Naive B cell (primary cell): ENCODE measurements at regions not wholly inside any gene's neighbourhood (a gene's known extent, or its start where the extent isn't known, plus 50 kb on each side); places are given as distances from the start of the nearest gene placed in this dataset.
"Not testable (repeated sequence)": the region's sequence is repeated elsewhere in the genome, so short reads cannot be mapped to it uniquely, and the experiment has no call there.

Experiments used
- ATAC-seq, 2 donors: fragments of 150-1000 bp; cut with Tn5 transposase; 2 replicates each; pipeline ENCODE4 v1.10.0; 2021; ENCODE audit warnings: low read depth in 2 of 2, mild to moderate bottlenecking in 2 of 2, moderate library complexity in 2 of 2
- DNase-seq: peaks from one replicate; pipeline ENCODE4 v3.0.0; 2022
- H3K27ac Mint-ChIP-seq, 6 donors: one replicate each; pipeline ENCODE4 v1.8.0; 2020 to 2022; ENCODE audit warnings: mild to moderate bottlenecking in 6 of 6, mixed read lengths in 6 of 6, moderate library complexity in 5 of 6, inconsistent platforms in 2 of 6
- H3K27me3 Mint-ChIP-seq, 3 donors: one replicate each; pipeline ENCODE4 v1.8.0; 2021 to 2022; ENCODE audit warnings: mixed read lengths in 3 of 3, mild to moderate bottlenecking in 1 of 3
- H3K36me3 Mint-ChIP-seq, 2 donors: one replicate each; pipeline ENCODE4 v1.8.0; 2020 to 2022; ENCODE audit warnings: mixed read lengths in 2 of 2, inconsistent platforms in 1 of 2, mild to moderate bottlenecking in 1 of 2
- H3K4me1 Mint-ChIP-seq, 3 donors: one replicate each; pipeline ENCODE4 v1.8.0; 2020 to 2022; ENCODE audit warnings: mixed read lengths in 3 of 3, inconsistent platforms in 1 of 3, mild to moderate bottlenecking in 1 of 3, moderate library complexity in 1 of 3
- H3K4me3 Mint-ChIP-seq, 8 donors: one replicate each; pipeline ENCODE4 v1.8.0; 2020 to 2022; ENCODE audit warnings: mild to moderate bottlenecking in 8 of 8, mixed read lengths in 8 of 8, moderate library complexity in 8 of 8, inconsistent platforms in 2 of 8
- H3K9me3 Mint-ChIP-seq, 7 donors: one replicate each; pipeline ENCODE4 v1.8.0; 2020 to 2022; ENCODE audit warnings: mixed read lengths in 7 of 7, mild to moderate bottlenecking in 5 of 7, inconsistent platforms in 2 of 7, moderate library complexity in 1 of 7

DNA sequence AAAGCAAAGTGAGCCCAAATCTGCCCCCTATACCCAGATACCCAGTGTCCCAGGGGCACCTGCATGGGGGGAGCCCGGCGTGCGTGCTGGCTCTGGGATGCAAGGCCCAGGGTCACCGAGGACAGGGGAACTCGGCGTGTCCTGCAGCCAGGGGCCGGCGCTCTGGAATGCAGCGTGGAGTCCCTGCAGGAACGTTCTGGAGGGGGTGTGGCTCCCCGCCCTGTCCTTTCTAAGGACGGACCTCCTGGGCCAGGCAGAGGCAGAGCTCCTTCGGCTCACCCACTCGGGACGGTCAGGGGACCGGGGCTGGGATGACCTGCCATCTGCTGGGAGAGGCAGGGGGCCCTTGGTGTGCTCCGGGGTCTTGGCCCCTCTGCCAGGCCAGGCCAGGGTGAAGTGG is 1196.8 kb downstream of the BRD1 start:
- peaks cover 0 to 7% (median 5%) of the 10 kb centered on the region in 3 donors for H3K27me3 Mint-ChIP-seq
- no peaks in the 10 kb centered on the region for H3K9me3 Mint-ChIP-seq
- ATAC-seq, result no peak
- H3K4me1 Mint-ChIP-seq, result no peaks in the 10 kb centered on the region
- H3K4me3 Mint-ChIP-seq, result no peak overlapping the region
- no peak for DNase-seq
- H3K27ac Mint-ChIP-seq, result no peak overlapping the region
- no peaks in the 10 kb centered on the region for H3K36me3 Mint-ChIP-seq

DNA sequence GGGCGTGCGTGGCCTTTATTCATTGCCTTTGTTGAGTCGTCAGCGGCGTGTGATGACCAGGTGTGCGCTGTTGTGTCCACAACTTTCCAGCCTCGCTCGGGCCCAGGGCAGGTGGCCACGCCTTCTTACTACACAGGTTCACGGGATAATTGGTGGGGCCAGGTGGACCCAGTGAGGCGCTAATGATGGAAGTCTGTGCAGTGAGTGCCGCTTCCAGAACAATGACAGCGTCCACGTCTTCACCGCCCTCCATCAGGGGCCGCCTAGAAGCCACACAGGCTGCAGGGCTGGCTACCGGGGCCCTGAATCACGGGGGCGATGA is 1197.3 kb downstream of the BRD1 start:
- peak overlapping the region in 1 of 6 donors; percentile 33 for H3K27ac Mint-ChIP-seq
- no peaks in the 10 kb centered on the region for H3K9me3 Mint-ChIP-seq
- ATAC-seq (no peak), DNase-seq (no peak)
- no peaks in the 10 kb centered on the region for H3K36me3 Mint-ChIP-seq
- no peaks in the 10 kb centered on the region for H3K4me1 Mint-ChIP-seq
- peaks cover 0 to 7% (median 5%) of the 10 kb centered on the region in 3 donors for H3K27me3 Mint-ChIP-seq
- no peak overlapping the region for H3K4me3 Mint-ChIP-seq

DNA sequence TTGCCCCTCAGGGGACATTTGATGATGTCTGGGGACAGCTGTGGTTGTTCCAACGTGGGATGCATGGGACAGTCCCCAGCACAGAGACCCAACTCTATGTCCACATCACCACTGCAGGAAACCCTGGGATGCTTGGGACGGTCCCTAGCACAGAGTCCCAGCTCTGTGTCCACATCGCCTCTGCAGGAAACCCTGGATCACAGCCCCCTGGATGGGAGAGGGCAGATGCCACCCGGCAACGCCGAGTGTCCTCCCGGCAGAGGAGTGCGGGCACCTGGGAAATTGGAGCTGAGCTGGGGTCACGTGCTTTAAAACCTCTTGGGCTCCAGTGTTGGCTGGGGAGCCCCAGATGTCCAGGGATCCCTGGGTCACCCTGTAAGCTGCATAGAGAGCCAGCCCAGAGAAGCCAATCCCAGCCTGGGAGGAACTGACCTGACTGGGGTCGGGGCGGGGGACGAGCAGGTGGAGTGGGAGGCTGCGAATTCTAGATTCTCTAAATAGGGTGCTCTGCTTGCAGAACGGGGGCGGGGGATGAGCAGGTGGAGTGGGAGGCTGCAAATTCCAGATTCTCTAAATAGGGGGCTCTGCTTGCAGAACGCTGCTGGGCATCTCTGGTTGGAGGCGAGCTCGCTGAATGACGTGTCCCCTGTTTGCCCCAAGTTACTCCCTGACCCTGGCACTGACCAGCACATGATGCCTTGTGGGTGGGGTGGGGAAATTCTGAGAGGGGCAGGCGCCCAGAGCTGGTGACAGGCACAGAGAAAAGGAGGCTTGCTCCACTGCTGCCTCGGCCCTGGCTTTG is 1197.8 kb downstream of the BRD1 start:
- no peaks in the 10 kb centered on the region for H3K4me1 Mint-ChIP-seq
- H3K9me3 Mint-ChIP-seq, result no peaks in the 10 kb centered on the region
- DNase-seq, result no peak
- no peak for ATAC-seq
- peak overlapping the region in 1 of 8 donors; percentile 47 for H3K4me3 Mint-ChIP-seq
- peak overlapping the region in 1 of 6 donors; percentile 33 for H3K27ac Mint-ChIP-seq
- H3K36me3 Mint-ChIP-seq, result no peaks in the 10 kb centered on the region
- H3K27me3 Mint-ChIP-seq, result peaks cover 0 to 7% (median 5%) of the 10 kb centered on the region in 3 donors

DNA sequence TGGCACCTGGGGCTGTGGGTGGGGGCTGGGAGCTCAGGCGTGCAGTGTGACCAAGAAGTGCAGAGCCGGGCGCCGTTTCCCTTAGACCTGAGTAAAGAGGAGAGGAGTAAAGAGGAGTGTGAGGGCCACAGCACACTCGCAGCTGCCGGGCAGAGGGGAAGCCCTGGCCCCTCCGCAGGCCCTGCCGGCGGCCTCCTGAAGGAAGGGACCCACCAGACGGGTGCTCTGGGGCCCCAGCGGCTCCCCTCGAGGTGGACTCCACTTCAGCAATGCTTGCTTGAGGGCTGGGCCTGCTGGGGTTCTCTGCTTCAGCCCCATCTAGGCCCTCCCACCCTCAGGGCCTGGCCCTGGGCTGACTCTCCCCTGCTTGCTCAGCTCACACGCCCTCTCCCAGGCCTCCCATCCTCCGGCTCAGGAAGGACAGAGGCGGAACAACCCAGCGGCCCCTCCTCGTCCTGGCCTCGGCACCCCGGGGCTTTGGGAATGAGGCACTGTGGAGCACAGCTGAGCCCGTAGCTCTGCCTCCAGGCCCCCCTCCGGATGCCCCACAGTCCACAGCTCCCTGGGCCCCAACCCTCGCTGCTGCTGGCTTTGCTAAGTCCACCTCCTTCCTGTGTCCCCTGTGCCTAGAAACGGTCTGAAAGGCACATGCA is 1198.7 kb downstream of the BRD1 start:
- H3K4me1 Mint-ChIP-seq, result no peaks in the 10 kb centered on the region
- H3K27me3 Mint-ChIP-seq, result peaks cover 0 to 7% (median 5%) of the 10 kb centered on the region in 3 donors
- H3K27ac Mint-ChIP-seq, result no peak overlapping the region
- ATAC-seq, result no peak
- no peak overlapping the region for H3K4me3 Mint-ChIP-seq
- no peaks in the 10 kb centered on the region for H3K36me3 Mint-ChIP-seq
- no peaks in the 10 kb centered on the region for H3K9me3 Mint-ChIP-seq
- DNase-seq, result no peak

DNA sequence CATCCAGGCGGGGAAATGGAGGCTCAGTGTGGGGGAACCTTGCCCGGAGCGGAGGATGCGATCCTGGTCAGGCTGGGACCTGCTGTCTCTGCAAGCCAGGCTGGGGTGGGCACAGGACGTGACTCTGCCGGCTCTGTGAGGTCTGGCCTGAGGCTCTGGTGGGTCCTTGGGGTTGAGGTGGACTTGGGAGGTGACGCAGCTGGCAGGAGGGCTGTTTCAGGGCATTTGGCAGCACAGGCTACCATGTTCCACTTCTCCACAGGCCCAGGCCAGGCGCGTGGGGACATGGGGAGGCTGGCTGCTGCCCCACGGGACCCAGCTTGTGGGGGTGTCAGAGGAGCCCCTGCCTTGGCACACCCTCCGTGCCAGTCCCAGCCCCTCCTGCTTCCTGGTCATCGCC is 1199.7 kb downstream of the BRD1 start:
- H3K4me1 Mint-ChIP-seq, result no peaks in the 10 kb centered on the region
- H3K9me3 Mint-ChIP-seq, result no peaks in the 10 kb centered on the region
- peak overlapping the region in 1 of 6 donors; percentile 58 for H3K27ac Mint-ChIP-seq
- ATAC-seq (no peak), DNase-seq (no peak)
- no peaks in the 10 kb centered on the region for H3K36me3 Mint-ChIP-seq
- peaks cover 0 to 5% (median 3%) of the 10 kb centered on the region in 3 donors for H3K27me3 Mint-ChIP-seq
- H3K4me3 Mint-ChIP-seq, result no peak overlapping the region

DNA sequence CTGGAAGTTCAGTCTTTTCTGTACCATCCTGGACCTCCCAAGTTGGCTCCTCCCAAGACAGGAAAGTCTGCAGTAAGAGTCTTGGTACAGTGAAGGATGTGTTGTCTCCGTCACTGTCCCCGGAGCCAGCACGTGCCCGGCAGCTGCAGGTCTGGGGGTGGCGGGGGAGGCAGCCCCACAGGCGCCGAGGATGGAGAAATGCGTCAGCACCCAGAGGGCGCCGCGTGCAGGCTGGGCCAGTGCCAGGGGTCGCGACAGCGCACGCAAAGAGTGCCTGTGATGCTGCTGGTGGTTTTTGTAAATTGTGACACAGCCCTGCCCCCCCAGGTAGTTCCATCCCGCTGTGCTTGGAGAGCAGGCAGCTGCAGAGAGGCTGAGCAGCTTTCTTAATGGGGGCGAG is 1200.5 kb downstream of the BRD1 start:
- DNase-seq, result no peak
- H3K36me3 Mint-ChIP-seq, result no peaks in the 10 kb centered on the region
- no peak overlapping the region for H3K4me3 Mint-ChIP-seq
- no peak for ATAC-seq
- H3K9me3 Mint-ChIP-seq, result no peaks in the 10 kb centered on the region
- H3K27me3 Mint-ChIP-seq, result peaks cover 0 to 5% (median 3%) of the 10 kb centered on the region in 3 donors
- H3K4me1 Mint-ChIP-seq, result no peaks in the 10 kb centered on the region
- H3K27ac Mint-ChIP-seq, result no peak overlapping the region

DNA sequence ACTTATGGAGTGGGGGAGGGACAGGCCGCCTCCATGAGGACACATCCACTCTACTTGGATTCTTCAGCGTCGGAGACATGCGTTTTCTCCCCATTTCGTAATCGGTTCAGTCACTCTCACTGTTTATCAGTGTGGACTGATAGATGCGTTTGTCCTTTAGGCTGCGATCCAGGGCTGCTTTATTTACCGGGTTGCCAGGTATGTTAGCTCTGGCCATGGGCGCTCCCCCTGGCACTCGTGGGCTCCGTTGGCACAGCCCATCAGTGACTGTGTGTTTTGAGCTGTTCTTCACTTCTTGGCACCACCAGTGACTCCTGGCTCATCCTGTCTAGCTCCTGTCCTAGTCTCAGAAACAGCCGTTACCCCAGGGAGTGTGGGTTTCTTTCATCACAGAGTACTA is 1203.3 kb downstream of the BRD1 start:
- DNase-seq (no peak), ATAC-seq (no peak)
- H3K27me3 Mint-ChIP-seq, result peaks cover 0 to 5% (median 3%) of the 10 kb centered on the region in 3 donors
- no peak overlapping the region for H3K27ac Mint-ChIP-seq
- no peaks in the 10 kb centered on the region for H3K4me1 Mint-ChIP-seq
- H3K36me3 Mint-ChIP-seq, result no peaks in the 10 kb centered on the region
- H3K4me3 Mint-ChIP-seq, result no peak overlapping the region
- no peaks in the 10 kb centered on the region for H3K9me3 Mint-ChIP-seq

DNA sequence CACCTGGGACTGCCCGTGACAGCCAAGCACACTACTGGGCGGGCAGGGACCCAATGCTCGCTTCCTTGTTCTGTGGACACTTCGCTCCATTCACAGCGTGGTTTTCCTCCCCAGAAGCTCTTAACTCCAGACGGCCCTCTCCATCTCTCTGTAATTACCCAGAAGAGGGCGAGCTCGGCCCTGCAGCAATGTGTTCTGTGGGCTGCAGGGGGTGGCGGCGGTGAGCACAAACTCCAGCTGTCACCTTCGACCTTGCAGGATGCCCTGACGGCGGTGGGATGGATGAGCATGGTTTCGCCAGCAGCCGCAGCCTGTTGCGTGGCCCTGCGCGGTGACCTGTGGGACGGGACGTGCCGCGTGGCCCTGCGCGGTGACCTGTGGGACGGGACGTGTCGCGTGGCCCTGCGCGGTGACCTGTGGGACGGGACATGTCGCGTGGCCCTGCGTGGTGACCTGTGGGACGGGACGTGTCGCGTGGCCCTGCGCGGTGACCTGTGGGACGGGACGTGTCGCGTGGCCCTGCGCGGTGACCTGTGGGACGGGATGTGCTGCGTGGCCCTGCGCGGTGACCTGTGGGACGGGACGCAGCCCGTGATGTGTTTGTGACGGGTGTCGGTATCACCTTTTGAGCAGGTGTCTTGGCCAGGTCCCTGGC is 1204.7 kb downstream of the BRD1 start:
- ATAC-seq, result no peak
- Mint-ChIP-seq H3K4me3 (no peak overlapping the region), H3K36me3 (no peaks in the 10 kb centered on the region), H3K27ac (no peak overlapping the region), H3K27me3 (peaks cover 0 to 5% (median 3%) of the 10 kb centered on the region in 3 donors), H3K9me3 (no peaks in the 10 kb centered on the region), H3K4me1 (no peaks in the 10 kb centered on the region)
- DNase-seq, result no peak

DNA sequence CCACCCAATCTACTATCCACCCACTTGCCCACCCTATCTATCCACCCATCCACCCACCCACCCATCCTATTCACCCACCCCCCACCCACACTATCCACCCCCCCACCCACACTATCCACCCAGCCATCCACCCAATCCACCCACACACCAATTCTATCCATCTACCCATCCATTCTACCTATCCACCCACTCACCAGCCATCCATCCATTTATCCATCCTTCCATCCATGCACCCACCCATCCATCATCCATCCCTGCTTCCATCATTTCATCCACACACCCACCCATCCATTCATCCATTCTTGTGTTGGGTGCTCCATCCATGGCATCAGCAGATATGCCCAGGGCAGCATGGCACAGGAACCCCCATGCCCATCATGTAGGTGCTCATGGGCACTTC is 1206.6 kb downstream of the BRD1 start:
- no peak overlapping the region for H3K27ac Mint-ChIP-seq
- H3K9me3 Mint-ChIP-seq, result no peaks in the 10 kb centered on the region
- DNase-seq, result no peak
- no peaks in the 10 kb centered on the region for H3K4me1 Mint-ChIP-seq
- no peaks in the 10 kb centered on the region for H3K27me3 Mint-ChIP-seq
- no peaks in the 10 kb centered on the region for H3K36me3 Mint-ChIP-seq
- ATAC-seq, result no peak
- H3K4me3 Mint-ChIP-seq, result no peak overlapping the region

DNA sequence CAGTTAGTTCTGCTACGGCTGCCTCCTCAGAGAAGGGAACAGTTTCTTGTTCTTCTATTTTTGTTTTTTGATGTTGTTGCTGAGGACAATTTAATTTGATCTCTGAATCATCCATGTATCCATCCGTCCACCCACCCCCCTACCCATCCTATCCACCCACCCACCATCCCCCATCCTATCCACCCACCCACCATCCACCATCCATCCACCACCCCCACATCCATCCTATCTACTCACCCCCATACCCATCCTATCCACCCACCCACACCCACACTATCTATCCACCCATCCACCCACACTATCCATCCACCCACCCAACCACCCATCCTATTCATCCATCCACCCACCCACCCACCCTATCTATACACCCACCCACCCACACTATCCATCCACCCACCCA is 1207.2 kb downstream of the BRD1 start:
- H3K36me3 Mint-ChIP-seq, result not testable (repeated sequence)

DNA sequence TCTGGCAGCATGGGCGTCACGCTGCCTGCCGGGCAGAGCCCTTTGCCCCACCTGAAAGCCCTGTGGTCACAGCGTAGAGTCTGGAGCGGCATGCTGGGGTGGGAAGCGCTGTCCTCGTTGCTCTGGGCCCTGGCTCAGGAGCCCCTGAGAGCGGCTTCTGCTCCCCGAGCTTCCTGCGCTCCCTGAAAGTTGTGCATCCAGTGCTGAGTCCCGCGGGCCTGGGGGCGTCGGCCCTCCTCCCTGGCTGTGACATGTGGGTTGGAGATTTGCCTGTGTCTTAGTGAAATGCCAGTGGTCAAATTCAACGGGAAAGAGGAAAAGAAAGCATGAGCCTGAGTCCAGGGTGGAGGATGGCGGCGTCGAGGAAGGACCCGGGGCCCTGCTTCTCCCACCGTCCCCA is 1208.0 kb downstream of the BRD1 start:
- no peak for ATAC-seq
- no peaks in the 10 kb centered on the region for H3K36me3 Mint-ChIP-seq
- no peaks in the 10 kb centered on the region for H3K27me3 Mint-ChIP-seq
- no peak overlapping the region for H3K4me3 Mint-ChIP-seq
- no peak overlapping the region for H3K27ac Mint-ChIP-seq
- no peaks in the 10 kb centered on the region for H3K4me1 Mint-ChIP-seq
- H3K9me3 Mint-ChIP-seq, result no peaks in the 10 kb centered on the region
- no peak for DNase-seq

More for the DNA sequence above, 1207.2 kb downstream of the BRD1 start:
- not testable (repeated sequence) for H3K4me1 Mint-ChIP-seq, H3K27ac Mint-ChIP-seq, H3K4me3 Mint-ChIP-seq, H3K9me3 Mint-ChIP-seq, H3K27me3 Mint-ChIP-seq, DNase-seq, ATAC-seq

DNA sequence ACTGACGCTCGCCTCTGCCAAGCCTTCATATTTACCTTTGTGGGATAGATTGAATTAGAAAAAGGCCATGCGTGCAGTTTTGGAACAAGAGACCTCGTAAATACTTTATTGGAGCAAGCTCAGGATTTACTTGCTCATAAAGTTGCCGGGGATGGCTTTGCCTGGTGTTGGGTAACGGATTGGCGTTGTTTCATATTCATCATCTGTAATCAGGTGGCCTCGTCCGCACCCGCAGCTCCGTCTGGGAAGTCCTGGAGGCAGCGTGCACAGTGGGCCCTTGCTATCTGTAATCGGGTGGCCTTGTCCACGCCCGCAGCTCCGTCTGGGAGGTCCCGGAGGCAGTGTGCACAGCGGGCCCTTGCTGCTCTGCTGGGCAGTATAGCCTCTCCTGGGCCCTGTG is 1209.3 kb downstream of the BRD1 start:
- ATAC-seq (no peak), DNase-seq (no peak)
- Mint-ChIP-seq H3K4me1 (no peaks in the 10 kb centered on the region), H3K27ac (no peak overlapping the region), H3K36me3 (no peaks in the 10 kb centered on the region), H3K27me3 (no peaks in the 10 kb centered on the region), H3K4me3 (no peak overlapping the region), H3K9me3 (no peaks in the 10 kb centered on the region)

DNA sequence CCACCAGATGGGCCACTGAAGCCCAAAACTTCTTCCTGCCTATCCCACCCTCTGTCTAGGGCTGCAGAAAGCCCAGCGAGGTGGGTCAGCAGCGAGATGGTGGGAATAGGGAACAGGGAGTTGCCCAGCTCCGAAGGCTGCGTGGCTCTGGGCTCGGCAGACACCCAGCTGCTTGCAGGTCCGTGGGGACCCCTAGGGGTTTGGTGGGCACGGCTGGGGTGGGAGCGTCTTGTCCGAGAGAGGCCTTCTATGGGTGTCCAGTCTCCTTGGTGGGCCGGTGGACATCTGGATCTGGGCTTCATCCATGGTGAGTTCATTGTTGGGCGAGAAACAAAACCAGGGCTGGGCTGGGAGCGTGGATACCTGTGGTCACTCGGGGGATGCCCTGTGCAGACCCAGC is 1211.0 kb downstream of the BRD1 start:
- Mint-ChIP-seq H3K27me3 (no peaks in the 10 kb centered on the region), H3K4me3 (no peak overlapping the region), H3K9me3 (peaks cover 0 to under 1% (median 0%) of the 10 kb centered on the region in 7 donors), H3K36me3 (no peaks in the 10 kb centered on the region), H3K4me1 (no peaks in the 10 kb centered on the region), H3K27ac (no peak overlapping the region)
- ATAC-seq (no peak), DNase-seq (no peak)
